Esophagus muscularis mucosa (tissue), 4 donors: ENCODE measurements at regions not wholly inside any gene's neighbourhood (a gene's known extent, or its start where the extent isn't known, plus 50 kb on each side); places are given as distances from the start of the nearest gene placed in this dataset.

Experiments
- DNase-seq: peaks from one replicate; pipeline ENCODE4 v3.0.0-alpha.2; 2017; ENCODE audit errors: extremely low spot score
- H3K27ac ChIP-seq, 4 donors: fragments of 200-600 bp; sonication (generic); replicated peaks in 1 of 4; 1 replicate in 3 of 4; 2 replicates in 1 of 4; pipeline ENCODE4 v1.5.1; 2016 to 2019; ENCODE audit warnings: mild to moderate bottlenecking in 1 of 4
- H3K27me3 ChIP-seq, 4 donors: fragments of 200-600 bp; sonication (generic); one replicate each; pipeline versions ENCODE4 v1.5.1 to v1.6.0; 2016 to 2019
- H3K36me3 ChIP-seq, 4 donors: fragments of 200-600 bp; sonication (generic); one replicate each; pipeline ENCODE4 v1.5.1; 2016 to 2019
- H3K4me1 ChIP-seq, 4 donors: fragments of 200-600 bp; sonication (generic); one replicate each; pipeline ENCODE4 v1.5.1; 2016 to 2019
- H3K4me3 ChIP-seq, 4 donors: fragments of 200-600 bp; sonication (generic); 1 replicate in 2 of 4; 2 replicates in 2 of 4; pipeline ENCODE4 v1.5.1; 2016 to 2019; ENCODE audit warnings: mild to moderate bottlenecking in 4 of 4, moderate library complexity in 1 of 4
- H3K9me3 ChIP-seq, 4 donors: fragments of 200-600 bp; sonication (generic); 1 replicate in 3 of 4; 2 replicates in 1 of 4; pipeline ENCODE4 v1.5.1; 2016 to 2019
- EP300 ChIP-seq: sonication (generic); formaldehyde crosslinking; IDR thresholded peaks from one replicate; pipeline ENCODE4 v1.6.1; 2017; ENCODE audit warnings: antibody characterized with exemption
- POLR2A ChIP-seq: fragments of 450-650 bp; IDR thresholded peaks from one replicate; pipeline ENCODE4 v1.6.1; 2017; ENCODE audit warnings: antibody characterized with exemption, moderate library complexity, mild to moderate bottlenecking, low read depth
- POLR2AphosphoS5 ChIP-seq, 2 donors: sonication (generic); formaldehyde crosslinking; IDR thresholded peaks; one replicate each; pipeline ENCODE4 v1.6.1; 2017; ENCODE audit warnings: antibody characterized with exemption in 2 of 2
- WGBS: methylation state at CpG from one replicate; pipeline ENCODE4 v1.1.5; 2018; 5-methylcytosine and 5-hydroxymethylcytosine counted together
- intact Hi-C: fragments of 100-400 bp; cut with DNase I; formaldehyde crosslinking; loops from one replicate; pipeline ENCODE4 v1.15.1; 2023
- TF ChIP-seq, protein P1 (sequence below), 3 experiments: fragments of 200-600 bp in 2 of 3; fragments of 450-650 bp in 1 of 3; sonication (generic) in 2 of 3; IDR thresholded peaks; one replicate each; pipeline ENCODE4 v1.5.1; 2017 to 2019; ENCODE audit warnings: antibody characterized with exemption in 3 of 3, mild to moderate bottlenecking in 2 of 3, moderate library complexity in 1 of 3

DNA sequence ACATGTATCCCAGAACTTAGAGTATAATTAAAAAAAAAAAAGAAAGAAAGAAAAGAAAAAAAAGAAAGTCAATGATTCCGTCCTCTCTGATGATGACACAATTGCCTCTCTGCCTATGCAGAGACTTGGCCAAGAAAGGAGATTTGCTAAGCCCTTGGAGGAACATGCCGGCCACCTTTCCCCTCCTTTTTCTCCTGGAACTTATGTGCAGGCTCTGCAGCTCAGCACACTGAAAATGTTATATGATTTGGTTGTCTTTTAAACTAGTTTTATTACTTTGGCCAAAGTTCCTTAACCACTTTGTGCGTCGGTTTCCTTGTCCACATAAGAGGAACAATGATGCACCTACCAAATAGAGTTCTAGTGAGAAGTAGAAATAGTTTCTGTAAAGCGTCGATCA is 111.4 kb upstream of the ZNF644 start:
- no peak overlapping the region for H3K27ac ChIP-seq
- DNase-seq = no peak
- TF ChIP-seq EP300 (no peak), POLR2A (no peak), POLR2AphosphoS5 (IDR thresholded peaks at IDR 0.05) (no peak)
- TF ChIP-seq, protein P1, sequence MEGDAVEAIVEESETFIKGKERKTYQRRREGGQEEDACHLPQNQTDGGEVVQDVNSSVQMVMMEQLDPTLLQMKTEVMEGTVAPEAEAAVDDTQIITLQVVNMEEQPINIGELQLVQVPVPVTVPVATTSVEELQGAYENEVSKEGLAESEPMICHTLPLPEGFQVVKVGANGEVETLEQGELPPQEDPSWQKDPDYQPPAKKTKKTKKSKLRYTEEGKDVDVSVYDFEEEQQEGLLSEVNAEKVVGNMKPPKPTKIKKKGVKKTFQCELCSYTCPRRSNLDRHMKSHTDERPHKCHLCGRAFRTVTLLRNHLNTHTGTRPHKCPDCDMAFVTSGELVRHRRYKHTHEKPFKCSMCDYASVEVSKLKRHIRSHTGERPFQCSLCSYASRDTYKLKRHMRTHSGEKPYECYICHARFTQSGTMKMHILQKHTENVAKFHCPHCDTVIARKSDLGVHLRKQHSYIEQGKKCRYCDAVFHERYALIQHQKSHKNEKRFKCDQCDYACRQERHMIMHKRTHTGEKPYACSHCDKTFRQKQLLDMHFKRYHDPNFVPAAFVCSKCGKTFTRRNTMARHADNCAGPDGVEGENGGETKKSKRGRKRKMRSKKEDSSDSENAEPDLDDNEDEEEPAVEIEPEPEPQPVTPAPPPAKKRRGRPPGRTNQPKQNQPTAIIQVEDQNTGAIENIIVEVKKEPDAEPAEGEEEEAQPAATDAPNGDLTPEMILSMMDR (IDR thresholded peaks at IDR 0.05) = no peak
- H3K4me1 ChIP-seq = no peaks in the 10 kb centered on the region
- H3K4me3 ChIP-seq = no peak overlapping the region
- H3K9me3 ChIP-seq = no peaks in the 10 kb centered on the region
- WGBS = 83% methylated on average over 6 of the region's 6 CpGs
- H3K36me3 ChIP-seq = no peaks in the 10 kb centered on the region
- intact Hi-C loops = no loop called here
- H3K27me3 ChIP-seq = peaks cover 0 to 6% (median 0%) of the 10 kb centered on the region in 4 donors

DNA sequence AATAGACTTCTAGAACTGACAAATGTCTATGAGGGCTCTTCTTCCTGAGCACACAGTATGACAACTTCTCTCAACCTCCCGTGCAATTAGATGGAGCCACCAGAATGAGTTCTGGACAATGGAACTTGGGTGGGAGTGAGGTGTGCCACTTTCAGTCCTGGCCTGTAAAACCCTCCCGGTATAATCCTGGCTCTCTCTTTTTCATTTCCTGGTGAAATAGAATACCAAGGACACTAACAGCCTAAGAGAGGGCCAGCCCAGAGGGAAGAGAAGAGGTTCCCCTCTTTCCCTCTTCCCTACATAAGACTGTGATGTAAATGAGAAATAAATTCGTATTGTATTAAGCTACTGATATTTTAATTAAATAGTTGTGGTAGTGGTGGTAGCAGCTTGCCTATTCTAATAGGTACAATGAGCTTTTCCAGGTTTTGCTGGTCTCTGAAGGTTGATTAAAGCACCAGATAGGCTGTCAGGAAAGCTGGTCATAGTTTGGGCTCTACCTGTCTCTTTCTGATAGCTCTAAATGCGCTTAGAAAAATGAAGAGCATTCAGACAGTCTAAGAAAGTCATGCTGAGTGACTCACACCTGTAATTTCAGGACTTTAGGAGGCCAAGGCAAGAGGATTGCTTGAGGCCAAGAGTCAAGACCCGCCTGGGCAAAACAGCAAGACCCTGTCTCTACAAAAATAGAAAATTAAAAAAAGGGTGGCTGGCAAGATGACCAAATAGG is 108.6 kb upstream of the ZNF644 start:
- DNase-seq = no peak
- no peak for TF ChIP-seq POLR2A
- TF ChIP-seq, protein P1 (IDR thresholded peaks at IDR 0.05) = no peak
- TF ChIP-seq EP300 = no peak
- TF ChIP-seq POLR2AphosphoS5 (IDR thresholded peaks at IDR 0.05) = no peak
- Histone ChIP-seq H3K27me3 (peaks cover 0 to 6% (median 0%) of the 10 kb centered on the region in 4 donors), H3K4me3 (no peak overlapping the region), H3K4me1 (no peaks in the 10 kb centered on the region), H3K9me3 (no peaks in the 10 kb centered on the region), H3K27ac (no peak overlapping the region), H3K36me3 (no peaks in the 10 kb centered on the region)
- intact Hi-C loops = no loop called here
- 87% methylated on average over 5 of the region's 5 CpGs for WGBS

DNA sequence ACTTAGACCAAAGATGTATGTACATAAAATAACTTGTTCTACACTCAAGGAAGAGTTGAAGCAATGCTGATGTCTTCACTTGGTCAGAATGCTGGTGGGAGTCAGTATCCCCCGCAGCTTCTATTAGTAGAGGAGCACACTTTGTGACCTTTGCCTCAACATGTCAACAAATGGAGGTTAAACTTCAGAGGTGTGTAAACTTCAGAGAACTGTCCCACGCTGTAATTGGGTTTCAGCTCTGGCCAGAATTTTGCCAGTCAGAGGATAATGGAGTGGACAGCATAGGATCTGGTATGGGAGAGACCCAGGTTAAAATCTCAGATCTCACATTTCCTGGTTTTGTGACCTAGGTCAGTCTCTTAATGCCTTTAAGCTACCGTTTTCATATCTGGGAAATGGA is 107.6 kb upstream of the ZNF644 start:
- intact Hi-C loops = no loop called here
- TF ChIP-seq EP300 = no peak
- TF ChIP-seq, protein P1 (IDR thresholded peaks at IDR 0.05) = no peak
- WGBS = 72% methylated on average over 3 of the region's 3 CpGs

DNA sequence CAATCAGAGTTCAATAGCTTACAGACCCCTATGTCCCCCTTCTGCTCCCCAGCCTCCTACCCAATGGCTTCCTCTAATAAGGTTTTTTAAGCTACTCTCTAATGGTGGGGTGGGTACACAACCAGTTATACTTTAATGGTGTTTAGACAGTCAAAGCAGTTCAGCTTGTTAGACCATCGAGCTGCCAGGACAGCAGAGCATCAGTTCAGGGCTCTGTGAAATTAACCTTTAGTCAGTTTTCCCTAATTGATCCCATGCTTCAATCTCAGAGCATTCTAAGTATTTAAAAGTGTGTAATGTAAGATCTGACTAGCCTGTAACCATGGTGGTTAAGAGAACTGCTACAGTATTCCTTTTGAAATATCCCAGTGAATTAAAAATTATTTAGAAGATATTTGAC is 107.2 kb upstream of the ZNF644 start:
- no peaks in the 10 kb centered on the region for H3K4me1 ChIP-seq
- 73% methylated on average over 1 of the region's 1 CpG for WGBS
- H3K27me3 ChIP-seq = peaks cover 0 to 6% (median 0%) of the 10 kb centered on the region in 4 donors
- no peaks in the 10 kb centered on the region for H3K9me3 ChIP-seq
- H3K36me3 ChIP-seq = no peaks in the 10 kb centered on the region
- H3K27ac ChIP-seq = no peak overlapping the region
- intact Hi-C loops = no loop called here
- H3K4me3 ChIP-seq = no peak overlapping the region
- DNase-seq = no peak
- TF ChIP-seq, protein P1 (IDR thresholded peaks at IDR 0.05) = no peak

More for the DNA sequence above, 107.6 kb upstream of the ZNF644 start:
- Histone ChIP-seq H3K27me3 (peaks cover 0 to 6% (median 0%) of the 10 kb centered on the region in 4 donors), H3K4me3 (no peak overlapping the region), H3K27ac (no peak overlapping the region), H3K36me3 (no peaks in the 10 kb centered on the region), H3K4me1 (no peaks in the 10 kb centered on the region), H3K9me3 (no peaks in the 10 kb centered on the region)
- DNase-seq = no peak

DNA sequence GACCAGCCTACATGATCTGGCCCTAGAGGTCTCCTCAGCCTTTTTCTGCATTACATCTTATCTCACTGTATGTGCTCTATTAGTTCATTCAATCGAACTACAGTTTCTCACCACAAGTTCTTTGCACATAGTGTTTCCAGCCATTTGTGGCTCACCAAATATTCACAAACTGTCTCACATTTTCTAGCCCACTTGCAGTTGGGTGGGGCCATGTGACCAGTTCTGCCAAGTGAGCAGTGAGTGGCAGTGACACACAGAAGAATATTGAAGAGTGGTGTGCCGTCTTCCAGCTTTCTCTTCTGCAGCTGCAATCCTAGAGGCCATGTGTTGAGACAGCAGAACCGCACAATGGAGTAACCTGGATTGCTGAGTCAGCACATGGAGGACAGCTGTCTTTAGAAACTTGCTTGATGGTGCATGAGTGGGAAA is 103.2 kb upstream of the ZNF644 start:
- no peaks in the 10 kb centered on the region for H3K27me3 ChIP-seq
- peaks cover 0 to 16% (median 12%) of the 10 kb centered on the region in 4 donors for H3K4me1 ChIP-seq
- TF ChIP-seq EP300 (no peak), POLR2A (no peak), POLR2AphosphoS5 (IDR thresholded peaks at IDR 0.05) (no peak)
- TF ChIP-seq, protein P1 (IDR thresholded peaks at IDR 0.05) = no peak
- DNase-seq = no peak
- no peak overlapping the region for H3K27ac ChIP-seq
- intact Hi-C loops = no loop called here
- WGBS = 66% methylated on average over 3 of the region's 3 CpGs
- H3K4me3 ChIP-seq = no peak overlapping the region
- H3K9me3 ChIP-seq = no peaks in the 10 kb centered on the region
- no peaks in the 10 kb centered on the region for H3K36me3 ChIP-seq
